H9 (cell line): ENCODE measurements at regions not wholly inside any gene's neighbourhood (a gene's known extent, or its start where the extent isn't known, plus 50 kb on each side); places are given as distances from the start of the nearest gene placed in this dataset.

ENCODE experiments used
- DNase-seq: peaks from one replicate; pipeline ENCODE4 v3.0.0-alpha.2; 2017
- H2AFZ ChIP-seq: one replicate; pipeline ENCODE4 v1.6.1; 2013; ENCODE audit warnings: mild to moderate bottlenecking, low read length, control low read depth, moderate library complexity
- H2AK5ac ChIP-seq: 2 replicates; pipeline ENCODE4 v1.6.1; 2013; ENCODE audit warnings: low read length, control low read depth, mixed read lengths; ENCODE audit not compliant: insufficient read length
- H2BK120ac ChIP-seq: one replicate; pipeline ENCODE4 v1.6.1; 2013; ENCODE audit warnings: low read depth, mild to moderate bottlenecking, low read length, control low read depth, inconsistent platforms; ENCODE audit not compliant: poor library complexity, severe bottlenecking
- H2BK12ac ChIP-seq: 2 replicates; pipeline ENCODE4 v1.6.1; 2013; ENCODE audit warnings: low read length, control low read depth, mixed read lengths, low read depth; ENCODE audit not compliant: insufficient read length
- H2BK15ac ChIP-seq: 2 replicates; pipeline ENCODE4 v1.6.1; 2013; ENCODE audit warnings: low read depth, low read length, control low read depth
- H2BK20ac ChIP-seq: one replicate; pipeline ENCODE4 v1.6.1; 2013; ENCODE audit warnings: low read depth, mild to moderate bottlenecking, low read length, control low read depth, inconsistent platforms; ENCODE audit not compliant: poor library complexity, severe bottlenecking
- H2BK5ac ChIP-seq: 2 replicates; pipeline ENCODE4 v1.6.1; 2013; ENCODE audit warnings: low read length, control low read depth, mixed read lengths; ENCODE audit not compliant: insufficient read length
- H3K14ac ChIP-seq: 2 replicates; pipeline ENCODE4 v1.6.1; 2013; ENCODE audit warnings: low read length, control low read depth; ENCODE audit not compliant: insufficient read depth
- H3K18ac ChIP-seq: 2 replicates; pipeline ENCODE4 v1.6.1; 2013; ENCODE audit warnings: low read depth, mild to moderate bottlenecking, mixed read lengths, low read length, control low read depth; ENCODE audit not compliant: insufficient read length
- H3K23ac ChIP-seq: 2 replicates; pipeline ENCODE4 v1.6.1; 2013; ENCODE audit warnings: low read length, control low read depth, mixed read lengths, low read depth; ENCODE audit not compliant: insufficient read length
- H3K23me2 ChIP-seq: 2 replicates; pipeline ENCODE4 v1.6.1; 2013; ENCODE audit warnings: low read depth, mild to moderate bottlenecking, mixed read lengths, low read length, control low read depth; ENCODE audit not compliant: insufficient read length, poor library complexity, severe bottlenecking
- H3K27ac ChIP-seq: 2 replicates; pipeline ENCODE4 v1.5.1; 2013; ENCODE audit warnings: low read length, control low read depth, mixed read lengths, low read depth; ENCODE audit not compliant: insufficient read length
- H3K27me3 ChIP-seq: 2 replicates; pipeline ENCODE4 v1.6.1; 2013; ENCODE audit warnings: low read length, control low read depth, inconsistent platforms; ENCODE audit not compliant: insufficient read depth
- H3K4ac ChIP-seq: 2 replicates; pipeline ENCODE4 v1.6.1; 2013; ENCODE audit warnings: low read depth, mild to moderate bottlenecking, control low read depth, inconsistent platforms, low read length, moderate library complexity
- H3K4me1 ChIP-seq: 2 replicates; pipeline ENCODE4 v1.6.1; 2013; ENCODE audit warnings: low read length, control low read depth, inconsistent platforms; ENCODE audit not compliant: insufficient read depth
- H3K4me2 ChIP-seq: 2 replicates; pipeline ENCODE4 v1.6.1; 2013; ENCODE audit warnings: low read length, control low read depth, mixed read lengths; ENCODE audit not compliant: insufficient read length, insufficient read depth
- H3K56ac ChIP-seq: 2 replicates; pipeline ENCODE4 v1.6.1; 2013; ENCODE audit warnings: low read depth, mild to moderate bottlenecking, mixed read lengths, low read length, control low read depth; ENCODE audit not compliant: insufficient read length
- H3K79me1 ChIP-seq: 2 replicates; pipeline ENCODE4 v1.6.1; 2013; ENCODE audit warnings: low read depth, mild to moderate bottlenecking, moderate library complexity, low read length, control low read depth, inconsistent platforms; ENCODE audit not compliant: insufficient read depth, poor library complexity, severe bottlenecking
- H3K79me2 ChIP-seq: 2 replicates; pipeline ENCODE4 v1.6.1; 2013; ENCODE audit warnings: low read length, control low read depth, inconsistent platforms; ENCODE audit not compliant: insufficient read depth
- H3K9ac ChIP-seq: 2 replicates; pipeline ENCODE4 v1.6.1; 2013; ENCODE audit warnings: low read length, control low read depth, mixed read lengths; ENCODE audit not compliant: insufficient read length; ENCODE audit errors: extremely low read depth
- H3K9me3 ChIP-seq: one replicate; pipeline ENCODE4 v1.6.1; 2013; ENCODE audit warnings: low read depth, low read length, inconsistent platforms; ENCODE audit not compliant: control insufficient read depth
- H3T11ph ChIP-seq: one replicate; pipeline ENCODE4 v1.6.1; 2013; ENCODE audit warnings: mild to moderate bottlenecking, low read length, control low read depth, inconsistent platforms
- H4K20me1 ChIP-seq: one replicate; pipeline ENCODE4 v1.6.1; 2013; ENCODE audit not compliant: control insufficient read depth, insufficient read length, insufficient read depth
- H4K5ac ChIP-seq: 2 replicates; pipeline ENCODE4 v1.6.1; 2013; ENCODE audit warnings: low read depth, mild to moderate bottlenecking, mixed read lengths, low read length, control low read depth; ENCODE audit not compliant: insufficient read length
- H4K8ac ChIP-seq: replicated peaks from 2 replicates; pipeline ENCODE4 v1.6.1; 2013; ENCODE audit warnings: low read length, control low read depth, mixed read lengths, low read depth; ENCODE audit not compliant: insufficient read length
- H4K91ac ChIP-seq: 2 replicates; pipeline ENCODE4 v1.6.1; 2013; ENCODE audit warnings: low read depth, mild to moderate bottlenecking, moderate library complexity, mixed read lengths, low read length, control low read depth; ENCODE audit not compliant: insufficient read length
- H3K27ac Mint-ChIP-seq, 3 experiments: 2 replicates in 2 of 3; 3 replicates in 1 of 3; pipeline ENCODE4 v1.8.0; 2020 to 2021; ENCODE audit warnings: mixed read lengths in 3 of 3, mild to moderate bottlenecking in 1 of 3, moderate library complexity in 1 of 3
- H3K27me3 Mint-ChIP-seq: 2 replicates; pipeline ENCODE4 v1.8.0; 2021; ENCODE audit warnings: low read depth, mild to moderate bottlenecking, moderate library complexity, mixed read lengths
- H3K36me3 Mint-ChIP-seq, 3 experiments: 2 replicates in 2 of 3; 3 replicates in 1 of 3; pipeline ENCODE4 v1.8.0; 2020 to 2021; ENCODE audit warnings: low read depth in 3 of 3, mixed read lengths in 3 of 3; ENCODE audit not compliant: insufficient read depth in 1 of 3
- H3K4me1 Mint-ChIP-seq, 2 experiments: 2 replicates each; pipeline ENCODE4 v1.8.0; 2020; ENCODE audit warnings: mixed read lengths in 2 of 2
- H3K4me3 Mint-ChIP-seq, 2 experiments: 2 replicates in 1 of 2; 3 replicates in 1 of 2; pipeline ENCODE4 v1.8.0; 2020 to 2021; ENCODE audit warnings: mild to moderate bottlenecking in 2 of 2, mixed read lengths in 2 of 2, moderate library complexity in 1 of 2
- H3K9me3 Mint-ChIP-seq, 2 experiments: 2 replicates in 1 of 2; 3 replicates in 1 of 2; pipeline ENCODE4 v1.8.0; 2020; ENCODE audit warnings: mild to moderate bottlenecking in 2 of 2, mixed read lengths in 2 of 2, moderate library complexity in 1 of 2
- CTCF ChIP-seq: fragments of 200-600 bp; sonication (generic); conservative IDR thresholded peaks from 3 replicates; pipeline ENCODE4 v1.8.0; 2021; ENCODE audit warnings: antibody characterized with exemption, mild to moderate bottlenecking

GRCh38 chr20:40341561-40341960, 347.5 kb downstream of the MAFB start:
- Histone ChIP-seq H3K4me2 (no peak overlapping the region), H2BK20ac (no peak overlapping the region), H3K23me2 (no peaks in the 10 kb centered on the region), H2BK12ac (no peak overlapping the region), H4K20me1 (no peaks in the 10 kb centered on the region), H3K9ac (no peak overlapping the region), H2BK120ac (no peak overlapping the region), H2BK5ac (no peak overlapping the region), H2AFZ (no peak overlapping the region), H4K5ac (no peak overlapping the region), H3K4me1 (no peaks in the 10 kb centered on the region), H3K18ac (no peak overlapping the region), H4K91ac (no peak overlapping the region), H3K79me1 (no peaks in the 10 kb centered on the region), H2AK5ac (no peak overlapping the region), H3K27ac (no peak overlapping the region), H2BK15ac (no peak overlapping the region), H3K23ac (no peak overlapping the region), H3K79me2 (no peaks in the 10 kb centered on the region), H3T11ph (no peak overlapping the region), H4K8ac (no peak overlapping the region), H3K14ac (no peak overlapping the region), H3K9me3 (no peaks in the 10 kb centered on the region), H3K56ac (no peak overlapping the region), H3K4ac (no peak overlapping the region), H3K27me3 (no peaks in the 10 kb centered on the region)
- Mint-ChIP-seq H3K9me3 (peaks cover 20 to 26% of the 10 kb centered on the region in 2 experiments), H3K4me3 (no peak overlapping the region), H3K36me3 (peaks cover 11 to 21% (median 15%) of the 10 kb centered on the region in 3 experiments), H3K27ac (no peak overlapping the region), H3K4me1 (no peaks in the 10 kb centered on the region), H3K27me3 (peaks cover 2% of the 10 kb centered on the region; the same call in 1 of the 2 replicates)
- no peak for TF ChIP-seq CTCF
- no peak for DNase-seq
